ENCODE measurements at regions not wholly inside any gene's neighbourhood (a gene's known extent, or its start where the extent isn't known, plus 50 kb on each side); places are given as distances from the start of the nearest gene placed in this dataset.

- 0% methylated on average over 1 of the region's 1 CpG for WGBS, 2 donors
- DNase-seq, result no peak
- intact Hi-C loops (cut with DNase I), result no loop called here
Observed at GRCh38 chr1:55348356-55348755, 133.2 kb upstream of the USP24 start.

GRCh38 chr1:55347866-55348265, 132.7 kb upstream of the USP24 start:
- H3K36me3 ChIP-seq, result no peaks in the 10 kb centered on the region
- no peaks in the 10 kb centered on the region for H3K27me3 ChIP-seq
- no peak overlapping the region for H3K27ac ChIP-seq
- intact Hi-C loops (cut with DNase I), result no loop called here
- H3K9me3 ChIP-seq, result no peaks in the 10 kb centered on the region
- H3K4me1 ChIP-seq, result no peaks in the 10 kb centered on the region
- 47 to 58% methylated on average over 2 of the region's 2 CpGs for WGBS, 2 donors
- no peak overlapping the region for H3K4me3 ChIP-seq
- TF ChIP-seq CTCF (IDR thresholded peaks at IDR 0.05) (no peak), POLR2A (IDR thresholded peaks at IDR 0.05) (no peak)
- DNase-seq, result no peak

More at GRCh38 chr1:55348356-55348755, 133.2 kb upstream of the USP24 start:
- no peak overlapping the region for H3K4me3 ChIP-seq
- H3K27me3 ChIP-seq, result no peaks in the 10 kb centered on the region
- TF ChIP-seq CTCF (IDR thresholded peaks at IDR 0.05), result no peak
- TF ChIP-seq POLR2A (IDR thresholded peaks at IDR 0.05), result no peak
- H3K36me3 ChIP-seq, result no peaks in the 10 kb centered on the region
- no peaks in the 10 kb centered on the region for H3K9me3 ChIP-seq
- H3K27ac ChIP-seq, result no peak overlapping the region
- H3K4me1 ChIP-seq, result peaks cover 0 to 4% (median 1%) of the 10 kb centered on the region in 3 donors

GRCh38 chr1:55347041-55347440, 131.9 kb upstream of the USP24 start:
- no peaks in the 10 kb centered on the region for H3K4me1 ChIP-seq
- no peak for DNase-seq
- no peaks in the 10 kb centered on the region for H3K36me3 ChIP-seq
- intact Hi-C loops (cut with DNase I), result no loop called here
- WGBS, 2 donors, result 83 to 92% methylated on average over 2 of the region's 2 CpGs
- TF ChIP-seq CTCF (IDR thresholded peaks at IDR 0.05), result no peak
- no peak for TF ChIP-seq POLR2A (IDR thresholded peaks at IDR 0.05)
- H3K9me3 ChIP-seq, result no peaks in the 10 kb centered on the region
- H3K4me3 ChIP-seq, result no peak overlapping the region
- no peak overlapping the region for H3K27ac ChIP-seq
- H3K27me3 ChIP-seq, result no peaks in the 10 kb centered on the region

- DNase-seq, result no peak
- Histone ChIP-seq H3K9me3 (no peaks in the 10 kb centered on the region), H3K27me3 (no peaks in the 10 kb centered on the region), H3K4me3 (no peak overlapping the region), H3K27ac (no peak overlapping the region), H3K36me3 (no peaks in the 10 kb centered on the region), H3K4me1 (no peaks in the 10 kb centered on the region)
- WGBS, 2 donors, result 61 to 63% methylated on average over 1 of the region's 1 CpG
- TF ChIP-seq CTCF (IDR thresholded peaks at IDR 0.05) (no peak), POLR2A (IDR thresholded peaks at IDR 0.05) (no peak)
- intact Hi-C loops (cut with DNase I), result no loop called here
Observed at GRCh38 chr1:55346586-55346985, 131.4 kb upstream of the USP24 start.

- 90 to 91% methylated on average over 4 of the region's 4 CpGs for whole genome bisulfite sequencing, 2 donors
- no peaks in the 10 kb centered on the region for H3K4me1 ChIP-seq
- H3K9me3 ChIP-seq, result no peaks in the 10 kb centered on the region
- no peak for DNase-seq
- H3K4me3 ChIP-seq, result no peak overlapping the region
- no peaks in the 10 kb centered on the region for H3K36me3 ChIP-seq
- no peak overlapping the region for H3K27ac ChIP-seq
- intact Hi-C loops (cut with DNase I), result no loop called here
- no peak for TF ChIP-seq POLR2A (IDR thresholded peaks at IDR 0.05)
- TF ChIP-seq CTCF (IDR thresholded peaks at IDR 0.05), result no peak
- H3K27me3 ChIP-seq, result no peaks in the 10 kb centered on the region
Observed at GRCh38 chr1:55339681-55340080, 124.5 kb upstream of the USP24 start.
